Upper lobe of left lung (tissue), 4 donors: ENCODE measurements at regions not wholly inside any gene's neighbourhood (a gene's known extent, or its start where the extent isn't known, plus 50 kb on each side); places are given as distances from the start of the nearest gene placed in this dataset.

Experiments used
- CTCF ChIP-seq, 6 experiments: fragments of 450-650 bp in 4 of 6; fragments of 200-600 bp in 2 of 6; sonication (generic) in 2 of 6; IDR thresholded peaks; one replicate each; pipeline ENCODE4 v1.5.1; 2016 to 2019; ENCODE audit warnings: antibody characterized with exemption in 6 of 6
- EP300 ChIP-seq, 4 donors: sonication (generic); formaldehyde crosslinking; IDR thresholded peaks; one replicate each; pipeline ENCODE4 v1.5.1; 2017; ENCODE audit warnings: antibody characterized with exemption in 4 of 4, control low read depth in 2 of 4

GRCh38 chr11:107202241-107202640, 184.0 kb upstream of the GUCY1A2 start:
- TF ChIP-seq CTCF (IDR thresholded peaks at IDR 0.05), result no peak
- TF ChIP-seq EP300 (IDR thresholded peaks at IDR 0.05), result no peak
